Mammary epithelial cell (primary cell): ENCODE measurements at regions not wholly inside any gene's neighbourhood (a gene's known extent, or its start where the extent isn't known, plus 50 kb on each side); places are given as distances from the start of the nearest gene placed in this dataset.

Source experiments
- EZH2 ChIP-seq: IDR thresholded peaks from 2 replicates; pipeline ENCODE4 v1.6.1; 2012; ENCODE audit warnings: low read length, inconsistent platforms, borderline replicate concordance
- TF ChIP-seq, protein P1 (sequence below), 2 donors: IDR thresholded peaks in 1 of 2; conservative IDR thresholded peaks in 1 of 2; 2 replicates each; pipeline ENCODE4 v1.5.1; 2011 to 2012; ENCODE audit warnings: inconsistent platforms in 2 of 2, low read length in 2 of 2, mild to moderate bottlenecking in 2 of 2, control low read depth in 1 of 2, low read depth in 1 of 2; ENCODE audit not compliant: insufficient read depth in 1 of 2; ENCODE audit errors: extremely low read depth in 1 of 2

DNA sequence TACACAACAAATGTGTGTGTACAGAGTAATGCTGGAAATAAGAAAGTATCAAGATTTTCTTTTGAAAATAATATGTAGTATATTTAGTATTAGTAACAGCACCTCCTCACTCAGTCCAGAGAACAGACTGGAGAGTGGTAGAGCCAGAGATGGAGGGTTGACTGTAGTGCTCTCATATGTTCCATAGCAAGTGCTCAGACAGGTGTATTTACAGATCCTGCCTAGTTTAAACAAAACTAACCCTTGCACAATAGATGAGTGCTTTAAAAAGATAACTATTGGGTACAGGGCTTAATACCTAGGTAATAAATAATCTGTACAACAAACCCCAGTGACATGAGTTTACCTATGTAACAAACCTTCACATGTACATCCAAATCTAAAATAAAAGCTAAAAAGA is 381.0 kb upstream of the EMCN start:
- TF ChIP-seq, protein P1, sequence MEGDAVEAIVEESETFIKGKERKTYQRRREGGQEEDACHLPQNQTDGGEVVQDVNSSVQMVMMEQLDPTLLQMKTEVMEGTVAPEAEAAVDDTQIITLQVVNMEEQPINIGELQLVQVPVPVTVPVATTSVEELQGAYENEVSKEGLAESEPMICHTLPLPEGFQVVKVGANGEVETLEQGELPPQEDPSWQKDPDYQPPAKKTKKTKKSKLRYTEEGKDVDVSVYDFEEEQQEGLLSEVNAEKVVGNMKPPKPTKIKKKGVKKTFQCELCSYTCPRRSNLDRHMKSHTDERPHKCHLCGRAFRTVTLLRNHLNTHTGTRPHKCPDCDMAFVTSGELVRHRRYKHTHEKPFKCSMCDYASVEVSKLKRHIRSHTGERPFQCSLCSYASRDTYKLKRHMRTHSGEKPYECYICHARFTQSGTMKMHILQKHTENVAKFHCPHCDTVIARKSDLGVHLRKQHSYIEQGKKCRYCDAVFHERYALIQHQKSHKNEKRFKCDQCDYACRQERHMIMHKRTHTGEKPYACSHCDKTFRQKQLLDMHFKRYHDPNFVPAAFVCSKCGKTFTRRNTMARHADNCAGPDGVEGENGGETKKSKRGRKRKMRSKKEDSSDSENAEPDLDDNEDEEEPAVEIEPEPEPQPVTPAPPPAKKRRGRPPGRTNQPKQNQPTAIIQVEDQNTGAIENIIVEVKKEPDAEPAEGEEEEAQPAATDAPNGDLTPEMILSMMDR (conservative IDR thresholded peaks at IDR 0.05 in 1 of 2, IDR thresholded peaks at IDR 0.05 in 1 of 2; ENCODE audit: extremely low read depth in 1 of 2, insufficient read depth in 1 of 2, low read depth in 1 of 2, low read length in 2 of 2) = no peak
- no peak for TF ChIP-seq EZH2
